Esophagus squamous epithelium (tissue), 5 donors: ENCODE measurements at regions not wholly inside any gene's neighbourhood (a gene's known extent, or its start where the extent isn't known, plus 50 kb on each side); places are given as distances from the start of the nearest gene placed in this dataset.

Source experiments
- DNase-seq: peaks from one replicate; lab custom pipeline; 2025; lab: John Stamatoyannopoulos, UW
- H3K27ac ChIP-seq, 4 donors: fragments of 200-600 bp; sonication (generic); one replicate each; pipeline ENCODE4 v1.5.1; 2016 to 2019; ENCODE audit warnings: mild to moderate bottlenecking in 1 of 4
- H3K27me3 ChIP-seq, 4 donors: fragments of 200-600 bp; sonication (generic); 1 replicate in 3 of 4; 2 replicates in 1 of 4; pipeline versions ENCODE4 v1.5.1 to v1.6.0; 2017 to 2021; ENCODE audit warnings: antibody characterized with exemption in 1 of 4
- H3K36me3 ChIP-seq, 3 donors: fragments of 200-600 bp; sonication (generic); one replicate each; pipeline ENCODE4 v1.5.1; 2016 to 2019
- H3K4me1 ChIP-seq, 3 donors: fragments of 200-600 bp; sonication (generic); one replicate each; pipeline ENCODE4 v1.5.1; 2017 to 2019
- H3K4me3 ChIP-seq, 4 donors: fragments of 200-600 bp; sonication (generic); 1 replicate in 3 of 4; 2 replicates in 1 of 4; pipeline ENCODE4 v1.5.1; 2016 to 2019; ENCODE audit warnings: mild to moderate bottlenecking in 2 of 4, moderate library complexity in 1 of 4
- H3K9me3 ChIP-seq, 3 donors: fragments of 200-600 bp; sonication (generic); one replicate each; pipeline ENCODE4 v1.5.1; 2016 to 2019
- POLR2A ChIP-seq, 4 donors: fragments of 450-650 bp; IDR thresholded peaks; one replicate each; pipeline ENCODE4 v1.6.1; 2017; ENCODE audit warnings: antibody characterized with exemption in 4 of 4, mild to moderate bottlenecking in 4 of 4, moderate library complexity in 3 of 4
- WGBS, 2 donors: methylation state at CpG; one replicate each; pipeline ENCODE4 v1.1.5; 2018; 5-methylcytosine and 5-hydroxymethylcytosine counted together
- intact Hi-C: fragments of 100-400 bp; cut with DNase I; formaldehyde crosslinking; loops from one replicate; pipeline ENCODE4 v1.15.0; 2022
- TF ChIP-seq, protein P1 (sequence below), 6 experiments: fragments of 450-650 bp in 4 of 6; fragments of 200-600 bp in 2 of 6; sonication (generic) in 2 of 6; IDR thresholded peaks; one replicate each; pipeline ENCODE4 v1.5.1; 2016 to 2019; ENCODE audit warnings: antibody characterized with exemption in 6 of 6, mild to moderate bottlenecking in 4 of 6, moderate library complexity in 4 of 6
- donor health status: DM: yes; HTN: yes; CAD: no.

DNA sequence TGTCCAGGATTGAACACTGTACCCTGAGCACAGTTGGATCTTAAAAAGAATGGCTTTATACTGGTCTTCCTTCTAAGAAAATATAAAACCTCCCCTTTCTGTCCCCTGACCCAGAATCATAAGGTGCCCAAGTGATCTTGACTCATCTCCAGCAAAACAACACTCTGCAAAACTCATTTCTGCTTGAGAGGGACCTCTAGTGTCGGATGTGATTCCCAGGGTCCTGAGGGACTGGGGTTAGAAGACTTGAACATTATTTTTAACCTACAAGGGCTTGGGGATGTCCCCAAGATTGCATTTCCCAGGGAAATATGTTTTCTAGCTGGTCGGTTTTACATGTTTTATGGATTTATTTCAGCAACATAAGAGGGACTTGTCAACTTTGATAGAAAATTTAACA lies 1318.5 kb upstream of the CELF4 start:
- no peaks in the 10 kb centered on the region for H3K27me3 ChIP-seq
- no peak for TF ChIP-seq POLR2A (IDR thresholded peaks at IDR 0.05)
- TF ChIP-seq, protein P1, sequence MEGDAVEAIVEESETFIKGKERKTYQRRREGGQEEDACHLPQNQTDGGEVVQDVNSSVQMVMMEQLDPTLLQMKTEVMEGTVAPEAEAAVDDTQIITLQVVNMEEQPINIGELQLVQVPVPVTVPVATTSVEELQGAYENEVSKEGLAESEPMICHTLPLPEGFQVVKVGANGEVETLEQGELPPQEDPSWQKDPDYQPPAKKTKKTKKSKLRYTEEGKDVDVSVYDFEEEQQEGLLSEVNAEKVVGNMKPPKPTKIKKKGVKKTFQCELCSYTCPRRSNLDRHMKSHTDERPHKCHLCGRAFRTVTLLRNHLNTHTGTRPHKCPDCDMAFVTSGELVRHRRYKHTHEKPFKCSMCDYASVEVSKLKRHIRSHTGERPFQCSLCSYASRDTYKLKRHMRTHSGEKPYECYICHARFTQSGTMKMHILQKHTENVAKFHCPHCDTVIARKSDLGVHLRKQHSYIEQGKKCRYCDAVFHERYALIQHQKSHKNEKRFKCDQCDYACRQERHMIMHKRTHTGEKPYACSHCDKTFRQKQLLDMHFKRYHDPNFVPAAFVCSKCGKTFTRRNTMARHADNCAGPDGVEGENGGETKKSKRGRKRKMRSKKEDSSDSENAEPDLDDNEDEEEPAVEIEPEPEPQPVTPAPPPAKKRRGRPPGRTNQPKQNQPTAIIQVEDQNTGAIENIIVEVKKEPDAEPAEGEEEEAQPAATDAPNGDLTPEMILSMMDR (IDR thresholded peaks at IDR 0.05) = no peak
- intact Hi-C loops = no loop called here
- no peak for DNase-seq
- H3K4me3 ChIP-seq = no peak overlapping the region
- no peaks in the 10 kb centered on the region for H3K36me3 ChIP-seq
- H3K4me1 ChIP-seq = no peaks in the 10 kb centered on the region
- WGBS, 2 donors = 61 to 68% methylated on average over 2 of the region's 2 CpGs
- no peaks in the 10 kb centered on the region for H3K9me3 ChIP-seq
- no peak overlapping the region for H3K27ac ChIP-seq

DNA sequence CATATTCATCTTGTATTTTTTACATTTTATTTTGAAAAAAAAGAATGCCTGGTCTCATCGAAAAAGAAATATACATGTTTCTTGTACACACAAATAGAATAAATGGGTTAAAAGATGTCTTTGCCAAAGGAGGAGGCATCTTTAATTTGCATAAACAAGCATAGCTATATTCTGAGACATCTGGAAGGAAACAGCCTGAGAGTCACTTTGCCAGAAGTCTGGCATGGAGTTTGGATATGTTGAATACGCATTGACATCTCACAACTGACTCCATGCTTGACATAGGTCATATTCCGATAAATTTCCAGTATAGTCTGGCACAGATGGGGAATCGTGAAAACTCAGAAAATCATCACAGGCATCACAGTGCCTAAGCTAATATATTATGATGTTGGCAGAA lies 1317.5 kb upstream of the CELF4 start:
- no peak for DNase-seq
- Histone ChIP-seq H3K27ac (no peak overlapping the region), H3K4me3 (no peak overlapping the region), H3K4me1 (no peaks in the 10 kb centered on the region), H3K27me3 (no peaks in the 10 kb centered on the region), H3K9me3 (no peaks in the 10 kb centered on the region), H3K36me3 (no peaks in the 10 kb centered on the region)
- intact Hi-C loops = no loop called here
- 72 to 80% methylated on average over 4 of the region's 4 CpGs for WGBS, 2 donors
- no peak for TF ChIP-seq POLR2A (IDR thresholded peaks at IDR 0.05)
- TF ChIP-seq, protein P1 (IDR thresholded peaks at IDR 0.05) = no peak

DNA sequence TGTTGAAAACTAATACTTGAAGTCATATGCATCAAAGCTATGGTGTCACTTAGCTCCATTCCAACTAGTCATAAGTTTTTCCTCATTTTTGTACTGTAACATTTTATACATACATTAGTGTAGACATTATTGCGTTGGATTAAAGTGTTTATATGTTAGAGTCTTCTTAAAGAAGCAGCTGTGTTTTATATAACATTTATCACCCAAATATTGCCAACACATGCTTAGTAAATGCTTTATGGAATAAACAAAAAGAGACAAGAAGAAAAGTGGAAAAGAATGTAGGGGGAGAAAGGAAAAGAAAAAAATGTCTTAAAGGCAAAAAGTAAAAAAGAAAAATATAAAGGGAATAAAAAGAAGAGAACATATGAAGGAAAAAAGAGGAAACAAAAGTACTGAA lies 1314.3 kb upstream of the CELF4 start:
- TF ChIP-seq, protein P1 (IDR thresholded peaks at IDR 0.05) = no peak
- TF ChIP-seq POLR2A (IDR thresholded peaks at IDR 0.05) = no peak
- DNase-seq = no peak
- no peak overlapping the region for H3K27ac ChIP-seq
- no peaks in the 10 kb centered on the region for H3K27me3 ChIP-seq
- no peak overlapping the region for H3K4me3 ChIP-seq
- H3K36me3 ChIP-seq = no peaks in the 10 kb centered on the region
- intact Hi-C loops = no loop called here
- no peaks in the 10 kb centered on the region for H3K4me1 ChIP-seq
- no peaks in the 10 kb centered on the region for H3K9me3 ChIP-seq
- 65 to 67% methylated on average over 1 of the region's 1 CpG for WGBS, 2 donors

DNA sequence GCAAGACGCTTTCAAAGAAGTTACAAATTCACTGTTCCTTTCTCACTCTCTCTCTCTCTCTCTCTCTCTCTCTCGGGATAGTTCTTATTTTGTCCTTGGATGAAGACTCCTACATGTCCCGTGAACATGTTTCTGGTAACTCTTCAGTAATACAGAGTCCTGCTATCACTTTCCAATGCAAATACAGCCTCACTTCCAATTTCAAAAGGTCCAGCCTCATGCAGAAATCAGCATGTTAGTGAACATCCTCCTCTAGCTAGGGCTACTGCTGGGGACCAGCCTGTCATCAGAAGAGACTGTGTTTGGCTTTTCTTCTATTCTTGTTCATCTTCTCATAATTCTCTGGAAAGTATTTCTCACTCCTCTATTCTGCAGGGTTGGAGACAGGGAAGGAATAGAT lies 1306.7 kb upstream of the CELF4 start:
- H3K9me3 ChIP-seq = no peaks in the 10 kb centered on the region
- WGBS, 2 donors = 92 to 100% methylated on average over 2 to 3 of the region's 3 CpGs
- TF ChIP-seq, protein P1 (IDR thresholded peaks at IDR 0.05) = no peak
- no peak for TF ChIP-seq POLR2A (IDR thresholded peaks at IDR 0.05)
- H3K36me3 ChIP-seq = no peaks in the 10 kb centered on the region
- no peaks in the 10 kb centered on the region for H3K4me1 ChIP-seq
- DNase-seq = no peak
- H3K27ac ChIP-seq = no peak overlapping the region
- H3K4me3 ChIP-seq = no peak overlapping the region
- intact Hi-C loops = no loop called here
- no peaks in the 10 kb centered on the region for H3K27me3 ChIP-seq

DNA sequence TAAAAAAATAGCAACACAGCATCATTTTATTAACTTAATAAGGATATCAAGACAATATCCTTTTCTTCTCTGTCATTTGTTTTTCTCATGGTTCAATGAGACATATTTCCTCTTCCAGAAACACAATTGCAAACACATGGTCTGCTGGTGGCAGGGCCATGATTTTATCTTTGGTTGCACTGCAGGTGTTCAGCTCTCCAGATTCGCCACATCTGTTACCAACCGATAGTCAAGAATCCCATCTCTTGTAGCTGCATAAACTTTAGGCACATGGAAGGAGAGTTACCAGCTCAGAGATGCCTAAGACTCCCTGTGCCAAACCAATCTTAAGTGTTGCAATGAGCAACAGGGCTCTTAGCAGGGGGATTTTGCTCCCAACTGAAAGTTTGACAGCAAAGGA lies 1303.2 kb upstream of the CELF4 start:
- Histone ChIP-seq H3K4me1 (no peaks in the 10 kb centered on the region), H3K27ac (no peak overlapping the region), H3K36me3 (no peaks in the 10 kb centered on the region), H3K4me3 (no peak overlapping the region), H3K27me3 (no peaks in the 10 kb centered on the region), H3K9me3 (no peaks in the 10 kb centered on the region)
- intact Hi-C loops = no loop called here
- no peak for DNase-seq
- 78 to 87% methylated on average over 2 of the region's 2 CpGs for WGBS, 2 donors
- no peak for TF ChIP-seq POLR2A (IDR thresholded peaks at IDR 0.05)
- TF ChIP-seq, protein P1 (IDR thresholded peaks at IDR 0.05) = no peak
